ENCODE measurements at regions not wholly inside any gene's neighbourhood (a gene's known extent, or its start where the extent isn't known, plus 50 kb on each side); places are given as distances from the start of the nearest gene placed in this dataset.

- Mint-ChIP-seq H3K27me3 (peaks cover 9% of the 10 kb centered on the region), H3K4me3 (no peak overlapping the region), H3K36me3 (ENCODE audit: low read depth) (no peaks in the 10 kb centered on the region)
Observed at GRCh38 chr12:58301038-58301729, 359.8 kb downstream of the ATP23 start.

GRCh38 chr12:58301730-58302122 is 360.4 kb downstream of the ATP23 start:
- no peak for DNase-seq
- Mint-ChIP-seq H3K36me3 (ENCODE audit: low read depth) (no peaks in the 10 kb centered on the region), H3K9me3 (no peaks in the 10 kb centered on the region), H3K4me1 (ENCODE audit: low read depth) (no peaks in the 10 kb centered on the region), H3K27ac (no peak overlapping the region), H3K27me3 (peaks cover 9% of the 10 kb centered on the region), H3K4me3 (no peak overlapping the region)

More at GRCh38 chr12:58301038-58301729, 359.8 kb downstream of the ATP23 start:
- no peak for DNase-seq
- no peak overlapping the region for H3K27ac Mint-ChIP-seq
- no peaks in the 10 kb centered on the region for H3K9me3 Mint-ChIP-seq
- no peaks in the 10 kb centered on the region for H3K4me1 Mint-ChIP-seq (ENCODE audit: low read depth)

- Mint-ChIP-seq H3K27me3 (peaks cover 4% of the 10 kb centered on the region), H3K4me1 (ENCODE audit: low read depth) (no peaks in the 10 kb centered on the region)
Observed at GRCh38 chr12:58302487-58303011, 361.2 kb downstream of the ATP23 start.

GRCh38 chr12:58306266-58307000 is 365.1 kb downstream of the ATP23 start:
- Mint-ChIP-seq H3K4me1 (ENCODE audit: low read depth) (no peaks in the 10 kb centered on the region), H3K9me3 (no peaks in the 10 kb centered on the region), H3K27ac (no peak overlapping the region), H3K27me3 (no peaks in the 10 kb centered on the region), H3K36me3 (ENCODE audit: low read depth) (no peaks in the 10 kb centered on the region), H3K4me3 (no peak overlapping the region)
- no peak for DNase-seq

More at GRCh38 chr12:58302487-58303011, 361.2 kb downstream of the ATP23 start:
- DNase-seq, result no peak
- Mint-ChIP-seq H3K4me3 (no peak overlapping the region), H3K9me3 (no peaks in the 10 kb centered on the region), H3K27ac (no peak overlapping the region), H3K36me3 (ENCODE audit: low read depth) (no peaks in the 10 kb centered on the region)

GRCh38 chr12:58309806-58310205 is 368.4 kb downstream of the ATP23 start:
- H3K9me3 Mint-ChIP-seq, result no peaks in the 10 kb centered on the region
- no peak for DNase-seq

GRCh38 chr12:58310368-58310767 is 369.0 kb downstream of the ATP23 start:
- H3K9me3 Mint-ChIP-seq, result no peaks in the 10 kb centered on the region
- no peak overlapping the region for H3K27ac Mint-ChIP-seq

More at GRCh38 chr12:58309806-58310205, 368.4 kb downstream of the ATP23 start:
- Mint-ChIP-seq H3K4me1 (ENCODE audit: low read depth) (no peaks in the 10 kb centered on the region), H3K36me3 (ENCODE audit: low read depth) (no peaks in the 10 kb centered on the region), H3K4me3 (no peak overlapping the region), H3K27me3 (no peaks in the 10 kb centered on the region), H3K27ac (no peak overlapping the region)

GRCh38 chr12:58310809-58311622 is 369.6 kb downstream of the ATP23 start:
- H3K4me3 Mint-ChIP-seq, result no peak overlapping the region
- no peaks in the 10 kb centered on the region for H3K27me3 Mint-ChIP-seq
- no peak for DNase-seq
- no peaks in the 10 kb centered on the region for H3K36me3 Mint-ChIP-seq (ENCODE audit: low read depth)
- H3K4me1 Mint-ChIP-seq (ENCODE audit: low read depth), result no peaks in the 10 kb centered on the region
- H3K27ac Mint-ChIP-seq, result no peak overlapping the region
- H3K9me3 Mint-ChIP-seq, result no peaks in the 10 kb centered on the region

More at GRCh38 chr12:58310368-58310767, 369.0 kb downstream of the ATP23 start:
- Mint-ChIP-seq H3K36me3 (ENCODE audit: low read depth) (no peaks in the 10 kb centered on the region), H3K4me1 (ENCODE audit: low read depth) (no peaks in the 10 kb centered on the region), H3K27me3 (no peaks in the 10 kb centered on the region), H3K4me3 (no peak overlapping the region)
- DNase-seq, result no peak

GRCh38 chr12:58313091-58313855 is 371.9 kb downstream of the ATP23 start:
- no peak overlapping the region for H3K4me3 Mint-ChIP-seq
- peaks cover 4% of the 10 kb centered on the region for H3K9me3 Mint-ChIP-seq
- no peak overlapping the region for H3K27ac Mint-ChIP-seq
- H3K36me3 Mint-ChIP-seq (ENCODE audit: low read depth), result no peaks in the 10 kb centered on the region
- DNase-seq, result no peak
- no peaks in the 10 kb centered on the region for H3K4me1 Mint-ChIP-seq (ENCODE audit: low read depth)
- H3K27me3 Mint-ChIP-seq, result no peaks in the 10 kb centered on the region

GRCh38 chr12:58314610-58315009 is 373.2 kb downstream of the ATP23 start:
- Mint-ChIP-seq H3K9me3 (peaks cover 7% of the 10 kb centered on the region), H3K4me3 (no peak overlapping the region)

GRCh38 chr12:58316926-58317325 is 375.6 kb downstream of the ATP23 start:
- no peak overlapping the region for H3K27ac Mint-ChIP-seq
- H3K9me3 Mint-ChIP-seq, result peaks cover 7% of the 10 kb centered on the region
- no peaks in the 10 kb centered on the region for H3K27me3 Mint-ChIP-seq
- no peaks in the 10 kb centered on the region for H3K36me3 Mint-ChIP-seq (ENCODE audit: low read depth)
- no peak overlapping the region for H3K4me3 Mint-ChIP-seq
- no peaks in the 10 kb centered on the region for H3K4me1 Mint-ChIP-seq (ENCODE audit: low read depth)
- DNase-seq, result no peak

More at GRCh38 chr12:58314610-58315009, 373.2 kb downstream of the ATP23 start:
- Mint-ChIP-seq H3K4me1 (ENCODE audit: low read depth) (no peaks in the 10 kb centered on the region), H3K27me3 (no peaks in the 10 kb centered on the region), H3K36me3 (ENCODE audit: low read depth) (no peaks in the 10 kb centered on the region), H3K27ac (no peak overlapping the region)
- no peak for DNase-seq

- no peak overlapping the region for H3K27ac Mint-ChIP-seq
- no peak for DNase-seq
- H3K36me3 Mint-ChIP-seq (ENCODE audit: low read depth), result no peaks in the 10 kb centered on the region
- peaks cover 7% of the 10 kb centered on the region for H3K9me3 Mint-ChIP-seq
- H3K27me3 Mint-ChIP-seq, result no peaks in the 10 kb centered on the region
- no peak overlapping the region for H3K4me3 Mint-ChIP-seq
- no peaks in the 10 kb centered on the region for H3K4me1 Mint-ChIP-seq (ENCODE audit: low read depth)
Observed at GRCh38 chr12:58321414-58321813, 380.0 kb downstream of the ATP23 start.

- Mint-ChIP-seq H3K9me3 (peaks cover 3% of the 10 kb centered on the region), H3K27ac (no peak overlapping the region)
- DNase-seq, result no peak
Observed at GRCh38 chr12:58323676-58324075, 382.3 kb downstream of the ATP23 start.

GRCh38 chr12:58325561-58325960 is 384.2 kb downstream of the ATP23 start:
- Mint-ChIP-seq H3K4me1 (ENCODE audit: low read depth) (no peaks in the 10 kb centered on the region), H3K27me3 (no peaks in the 10 kb centered on the region), H3K9me3 (no peaks in the 10 kb centered on the region), H3K4me3 (no peak overlapping the region), H3K27ac (no peak overlapping the region), H3K36me3 (ENCODE audit: low read depth) (no peaks in the 10 kb centered on the region)
- no peak for DNase-seq

More at GRCh38 chr12:58323676-58324075, 382.3 kb downstream of the ATP23 start:
- no peaks in the 10 kb centered on the region for H3K36me3 Mint-ChIP-seq (ENCODE audit: low read depth)
- no peak overlapping the region for H3K4me3 Mint-ChIP-seq
- no peaks in the 10 kb centered on the region for H3K27me3 Mint-ChIP-seq
- H3K4me1 Mint-ChIP-seq (ENCODE audit: low read depth), result no peaks in the 10 kb centered on the region

GRCh38 chr12:58326534-58326933 is 385.2 kb downstream of the ATP23 start:
- no peak overlapping the region for H3K27ac Mint-ChIP-seq
- DNase-seq, result no peak
- no peak overlapping the region for H3K4me3 Mint-ChIP-seq
- no peaks in the 10 kb centered on the region for H3K27me3 Mint-ChIP-seq
- no peaks in the 10 kb centered on the region for H3K4me1 Mint-ChIP-seq (ENCODE audit: low read depth)
- no peaks in the 10 kb centered on the region for H3K9me3 Mint-ChIP-seq
- H3K36me3 Mint-ChIP-seq (ENCODE audit: low read depth), result no peaks in the 10 kb centered on the region

Data from activated T-cell treated with anti-CD3 and anti-CD28 coated beads, Interleukin-2, amount 50 U/mL, for 24 hours (primary cell).